Smooth muscle cell of the brain vasculature (primary cell): ENCODE measurements at regions not wholly inside any gene's neighbourhood (a gene's known extent, or its start where the extent isn't known, plus 50 kb on each side); places are given as distances from the start of the nearest gene placed in this dataset.

ENCODE experiments used
- DNase-seq: peaks from one replicate; pipeline ENCODE4 v3.0.0-alpha.2; 2012; ENCODE audit warnings: low read depth, low spot score

DNA sequence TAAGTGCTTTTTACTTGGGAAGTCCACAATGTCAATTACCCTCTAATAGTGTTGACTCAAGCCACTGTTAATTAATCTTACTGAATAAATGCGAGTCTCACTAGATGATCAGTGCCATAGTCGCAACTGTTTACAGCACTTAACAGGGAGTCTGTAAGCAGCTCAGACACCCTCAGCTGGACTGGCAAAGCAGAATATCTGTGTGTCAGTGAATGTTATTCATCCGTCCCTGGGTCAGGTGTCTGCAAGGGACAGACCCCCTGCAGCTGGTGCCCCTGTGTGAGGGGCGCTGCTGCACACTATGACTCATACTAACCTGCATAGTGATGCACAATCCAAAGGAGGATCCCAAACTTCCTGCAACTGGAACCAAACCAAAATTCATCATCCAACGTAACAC lies 306.5 kb downstream of the HHIPL2 start:
- no peak for DNase-seq

DNA sequence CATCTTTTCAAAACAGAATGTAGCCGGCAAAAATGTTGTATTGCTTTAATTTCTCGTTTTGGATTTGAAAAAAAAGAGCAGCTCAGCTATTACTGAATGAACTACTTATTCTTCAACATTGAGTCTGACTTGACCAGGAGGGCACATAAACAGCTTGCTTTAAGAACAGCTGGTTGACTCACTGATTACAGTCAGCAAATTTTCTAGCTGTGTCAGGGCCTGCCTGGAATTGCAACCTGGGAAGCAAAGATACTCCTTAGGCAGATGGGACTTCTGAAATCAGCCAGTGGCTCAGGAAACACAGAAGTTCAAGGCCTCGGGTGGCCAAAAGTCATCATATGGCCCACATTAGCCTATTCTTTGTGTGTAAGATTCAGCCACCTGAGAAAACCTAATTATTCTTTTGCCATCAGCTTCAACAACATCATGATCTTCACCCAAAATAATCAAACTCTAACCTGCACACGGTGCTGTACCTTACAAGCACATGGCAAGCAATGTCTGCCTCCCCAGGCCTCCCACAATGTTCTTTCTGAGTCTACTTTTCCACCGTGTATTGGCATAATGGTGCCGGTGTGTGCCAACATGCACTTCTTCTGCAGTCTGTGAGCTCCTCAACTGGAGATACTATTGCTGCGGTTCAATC lies 307.2 kb downstream of the HHIPL2 start:
- no peak for DNase-seq

DNA sequence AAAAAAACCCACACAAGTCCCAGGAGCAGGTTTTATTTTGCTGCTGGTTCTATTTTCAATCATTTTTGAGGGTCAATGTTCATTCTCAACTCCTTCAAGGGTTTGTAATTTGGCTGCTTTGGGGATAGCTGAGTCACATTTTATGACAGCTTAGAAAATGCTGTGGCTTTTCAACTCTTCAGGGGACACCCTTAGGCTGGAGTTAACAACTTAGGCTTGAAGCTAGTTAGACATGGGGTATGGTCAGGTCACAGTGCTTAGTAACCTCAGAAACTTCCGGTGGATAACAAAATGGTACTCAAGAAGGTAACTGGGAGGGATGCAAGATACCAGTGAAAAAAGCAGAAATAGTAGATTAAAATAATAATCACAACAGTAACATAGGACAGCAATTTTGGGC lies 308.8 kb downstream of the HHIPL2 start:
- no peak for DNase-seq

GRCh38 chr1:222234351-222234750 lies 313.6 kb downstream of the HHIPL2 start:
- no peak for DNase-seq

- DNase-seq = no peak
Measured at GRCh38 chr1:222233444-222234158, 314.3 kb downstream of the HHIPL2 start.

GRCh38 chr1:222232842-222233241 lies 315.1 kb downstream of the HHIPL2 start:
- DNase-seq = no peak

DNA sequence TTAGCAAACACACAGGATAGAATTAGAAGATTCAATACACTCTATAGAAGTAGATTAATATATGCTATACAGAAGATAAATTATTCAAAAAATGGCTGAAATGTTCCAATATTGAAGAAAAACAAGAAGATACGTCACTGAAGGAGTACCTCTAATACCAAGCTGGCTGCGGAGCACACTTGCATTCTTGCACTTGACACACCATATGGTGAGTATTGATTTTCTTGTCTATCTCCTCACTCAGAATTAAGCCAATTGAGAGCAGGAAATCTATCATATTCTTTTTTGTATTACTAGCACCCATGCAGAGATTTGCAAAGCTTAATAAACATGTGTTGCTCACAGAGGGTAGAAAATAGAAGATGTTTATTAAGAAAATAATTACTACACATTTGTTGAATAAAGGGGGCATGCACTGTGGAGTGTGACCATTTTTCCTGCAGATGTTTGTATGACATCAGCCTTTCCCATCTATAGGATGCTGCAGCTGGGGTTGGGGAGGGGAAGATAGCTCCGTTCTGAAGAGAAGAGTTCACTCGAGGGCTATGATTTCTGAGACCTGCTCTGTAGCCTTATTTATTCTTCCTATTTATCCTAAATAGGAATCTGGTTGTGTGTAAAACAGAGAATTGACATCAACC lies 318.1 kb downstream of the HHIPL2 start:
- DNase-seq = no peak

DNA sequence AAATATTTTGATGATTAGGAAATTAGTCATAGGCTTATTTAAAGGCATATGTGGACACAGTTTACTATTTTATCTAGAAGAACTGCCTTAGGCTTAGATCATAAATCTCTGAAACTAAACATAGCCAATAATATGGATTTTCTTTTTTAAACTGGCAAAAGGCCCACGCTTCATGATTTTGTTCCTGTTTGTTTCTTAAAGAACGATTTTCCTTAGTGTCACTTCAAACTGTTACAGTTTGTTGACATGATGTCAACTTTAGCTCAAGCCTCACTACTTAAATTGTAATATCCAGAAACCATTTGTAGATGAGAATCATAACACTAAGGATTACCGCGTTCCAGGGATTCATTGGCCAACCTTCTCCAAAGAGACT lies 322.6 kb downstream of the HHIPL2 start:
- DNase-seq = no peak

- no peak for DNase-seq
Measured at GRCh38 chr1:222224636-222225315, 323.1 kb downstream of the HHIPL2 start.

- no peak for DNase-seq
Measured at GRCh38 chr1:222224156-222224555, 323.7 kb downstream of the HHIPL2 start.

DNA sequence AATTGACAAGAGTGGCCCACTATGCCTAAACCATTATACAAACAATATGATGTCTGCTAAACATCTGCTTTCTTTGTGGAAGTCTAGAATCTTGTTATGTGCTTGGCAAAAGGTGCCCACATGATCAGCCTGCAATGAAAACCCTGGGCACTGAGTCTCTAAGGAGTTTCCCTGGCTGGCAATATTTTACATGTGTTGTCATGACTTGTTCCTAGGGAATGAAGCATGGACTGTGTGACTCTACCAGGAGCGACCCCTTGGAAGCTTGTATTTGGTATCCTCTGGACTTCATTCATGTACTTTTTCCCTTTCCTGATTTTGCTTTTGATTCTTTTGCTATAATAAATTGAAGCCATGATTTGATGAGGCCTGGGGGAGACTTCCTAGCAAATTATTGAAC lies 324.9 kb downstream of the HHIPL2 start:
- DNase-seq = no peak

DNA sequence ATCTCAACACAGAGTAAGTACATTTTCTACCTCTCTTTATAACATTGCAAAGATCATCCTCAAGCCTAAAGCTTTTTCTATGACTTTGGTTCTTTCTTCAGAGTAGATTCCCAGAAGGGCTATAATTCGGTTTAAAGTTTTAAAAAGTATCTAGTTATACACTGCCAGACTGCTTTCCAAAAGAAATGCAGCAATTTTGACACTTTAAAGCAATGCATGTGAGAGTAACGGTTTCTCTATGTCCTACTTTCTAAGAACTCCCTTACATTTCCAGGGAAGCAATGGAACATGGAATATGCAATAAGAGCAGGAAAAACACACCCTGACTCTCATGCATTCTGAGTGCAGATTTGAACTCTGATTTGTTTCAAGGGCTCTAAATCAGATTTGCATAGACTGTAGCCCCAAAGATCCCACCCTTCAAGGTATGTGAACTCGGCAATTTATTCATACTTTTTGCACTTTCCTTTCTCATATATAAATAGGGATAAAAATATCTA lies 331.6 kb downstream of the HHIPL2 start:
- DNase-seq = no peak

DNA sequence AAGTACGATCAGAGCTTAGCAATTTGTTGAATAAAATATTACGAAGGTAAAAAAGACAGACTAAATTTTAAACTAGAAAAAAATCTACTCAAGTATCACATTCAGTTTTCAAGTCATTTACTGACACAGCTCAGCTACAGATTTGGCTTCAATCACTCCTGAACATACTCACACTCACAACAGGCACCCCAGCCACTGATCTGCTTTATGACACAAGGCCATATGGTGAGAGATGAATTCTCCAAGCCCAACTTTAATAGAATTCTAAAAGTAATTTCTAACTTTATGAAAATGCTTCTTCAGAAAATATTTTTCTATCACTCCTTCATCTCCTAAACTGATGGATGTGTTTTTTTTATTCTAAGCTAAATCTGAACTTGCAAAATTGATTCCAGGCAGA lies 337.1 kb downstream of the HHIPL2 start:
- DNase-seq = no peak

DNA sequence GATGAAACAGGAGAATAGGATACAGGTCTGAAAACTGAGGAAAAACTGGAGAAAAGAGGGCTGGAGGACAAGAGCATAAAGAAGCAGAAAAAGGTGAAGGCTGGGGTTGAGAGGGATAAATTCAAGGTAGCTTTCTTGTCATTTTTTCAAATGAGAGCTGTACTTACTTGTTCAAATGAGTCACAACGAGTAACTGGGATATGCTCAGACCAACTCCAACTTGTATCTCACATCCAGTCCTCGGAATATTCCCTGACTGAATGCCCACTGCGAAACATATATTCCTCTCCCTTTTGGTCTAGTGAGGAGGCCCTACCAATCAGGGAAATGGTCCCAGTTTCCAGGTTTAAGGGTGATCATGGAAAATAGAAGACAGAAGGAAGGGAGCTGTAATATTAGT lies 343.4 kb downstream of the HHIPL2 start:
- no peak for DNase-seq

DNA sequence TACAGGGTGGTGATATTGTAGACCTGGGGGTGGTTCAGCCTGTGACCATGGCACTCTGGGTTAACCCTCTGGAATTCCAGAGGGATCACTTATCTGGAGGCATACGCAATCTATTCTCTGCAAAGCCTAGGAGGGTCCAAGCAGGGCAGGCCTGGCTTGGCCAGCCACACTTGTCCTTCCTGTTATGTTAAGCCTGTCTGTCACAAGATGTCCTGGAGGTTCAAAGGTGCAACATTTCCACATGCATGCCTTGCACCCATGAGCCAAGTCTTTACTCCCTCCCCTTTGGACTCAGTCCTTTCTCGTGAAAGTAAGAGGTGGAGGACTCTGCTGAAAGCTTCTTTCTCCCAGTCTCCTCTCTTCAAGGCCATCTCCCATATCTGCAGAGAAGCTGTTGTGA lies 345.1 kb downstream of the HHIPL2 start:
- DNase-seq = no peak

DNA sequence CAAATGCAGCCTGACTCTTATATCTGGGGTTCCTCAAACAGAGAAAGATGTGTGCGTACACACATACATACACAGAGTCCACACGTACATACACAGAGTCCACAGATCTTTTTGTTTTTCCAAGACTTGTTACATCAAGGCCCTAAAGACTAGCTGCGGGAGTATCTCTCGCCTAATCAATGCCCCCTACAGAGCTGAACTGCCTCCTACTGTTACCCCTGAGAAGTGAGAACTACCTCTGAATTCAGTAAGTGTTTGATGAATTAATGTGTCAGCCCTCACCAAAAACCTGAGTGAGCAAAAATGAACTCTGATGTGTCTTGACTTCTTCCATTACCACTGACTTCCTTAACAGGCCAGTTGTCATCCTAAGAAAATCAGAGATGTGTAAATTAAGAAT lies 351.2 kb downstream of the HHIPL2 start:
- DNase-seq = no peak

DNA sequence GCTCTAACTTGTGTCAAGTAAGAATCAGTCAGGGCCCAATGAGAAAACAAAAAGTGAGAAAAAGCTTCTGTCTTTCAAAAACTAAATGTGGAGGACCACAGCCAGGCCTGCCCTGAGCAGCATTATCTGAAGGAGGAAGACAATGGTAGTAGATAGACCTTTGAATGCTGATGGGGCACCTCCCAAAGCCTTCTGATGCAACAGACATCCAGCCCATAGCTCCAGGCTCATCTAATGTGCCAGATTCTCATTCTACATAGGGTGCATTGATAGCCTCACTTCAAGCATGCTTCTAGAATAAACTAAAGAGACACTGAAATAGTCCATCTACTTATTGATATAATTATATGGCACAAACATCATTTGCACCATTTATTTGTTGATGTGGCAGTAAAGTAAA lies 351.6 kb downstream of the HHIPL2 start:
- DNase-seq = no peak

DNA sequence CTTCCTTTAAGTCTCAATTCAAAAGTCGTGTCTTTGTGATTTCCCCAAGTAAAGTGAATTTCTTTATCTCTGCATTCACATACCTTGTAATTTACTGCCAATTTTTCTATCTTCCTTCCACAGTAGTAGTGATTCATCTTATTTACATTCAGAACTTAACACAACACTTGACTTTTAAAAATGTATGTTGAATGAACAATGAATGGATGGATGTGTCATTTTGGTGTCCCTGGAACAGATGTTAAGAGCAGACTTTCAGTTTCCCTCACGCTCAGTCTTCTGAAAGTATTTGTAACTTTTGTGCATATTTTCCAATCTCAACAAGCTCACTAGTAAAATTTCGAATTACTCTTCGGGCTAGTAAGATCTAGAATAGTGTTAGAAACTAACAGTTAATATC lies 352.0 kb downstream of the HHIPL2 start:
- no peak for DNase-seq

DNA sequence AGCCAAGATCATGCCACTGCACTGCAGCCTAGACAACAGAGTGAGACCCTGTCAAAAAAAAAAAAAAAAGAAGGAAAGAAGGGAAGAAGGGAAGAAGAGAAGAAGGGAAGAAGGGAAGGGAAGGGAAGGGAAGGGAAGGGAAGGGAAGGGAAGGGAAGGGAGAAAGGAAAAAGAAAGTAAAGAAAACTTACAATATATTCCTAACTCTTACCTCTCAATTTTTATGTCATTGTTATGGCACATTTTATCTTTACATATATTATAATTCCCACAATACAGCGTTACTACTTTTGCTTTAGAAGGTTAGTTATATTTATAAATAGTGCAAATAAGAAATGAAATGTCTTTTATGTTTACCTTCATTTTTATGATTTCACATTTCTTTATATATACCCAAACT lies 358.7 kb downstream of the HHIPL2 start:
- DNase-seq = no peak

DNA sequence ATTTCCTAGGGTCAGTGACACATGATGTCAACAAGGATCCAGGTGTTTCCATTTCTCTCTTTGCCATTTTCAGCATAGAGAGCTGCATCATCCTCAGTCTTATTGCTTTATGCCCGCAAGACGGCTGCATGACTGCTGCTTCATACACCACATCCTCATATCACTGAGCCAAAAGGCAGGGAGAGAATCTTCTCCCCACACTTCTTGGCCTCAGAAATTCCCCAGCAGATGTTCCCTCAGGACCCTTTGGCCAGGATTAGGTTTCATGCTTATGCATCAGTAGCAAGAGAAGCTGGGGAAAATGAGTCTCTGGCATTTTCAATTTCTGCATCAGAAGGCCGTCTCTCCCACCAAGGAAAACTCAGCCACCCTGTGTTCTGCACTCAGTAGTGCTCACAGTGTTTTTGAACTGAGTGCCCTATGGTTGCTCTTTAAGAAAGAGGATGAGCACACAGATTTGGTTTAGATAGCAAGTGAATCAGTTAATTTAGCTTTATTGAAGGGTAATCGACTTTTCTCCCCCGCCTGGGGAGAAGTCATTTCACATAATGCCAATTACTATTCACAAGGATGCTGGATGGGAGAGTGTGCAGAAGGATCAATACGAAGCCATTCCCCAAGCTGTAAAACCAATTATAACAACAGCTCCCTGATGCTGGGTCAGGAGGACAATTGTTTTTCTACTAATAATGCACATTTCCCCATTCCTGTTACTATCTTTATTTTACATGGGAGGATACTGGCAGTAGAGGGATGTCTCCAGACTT lies 360.2 kb downstream of the HHIPL2 start:
- no peak for DNase-seq

DNA sequence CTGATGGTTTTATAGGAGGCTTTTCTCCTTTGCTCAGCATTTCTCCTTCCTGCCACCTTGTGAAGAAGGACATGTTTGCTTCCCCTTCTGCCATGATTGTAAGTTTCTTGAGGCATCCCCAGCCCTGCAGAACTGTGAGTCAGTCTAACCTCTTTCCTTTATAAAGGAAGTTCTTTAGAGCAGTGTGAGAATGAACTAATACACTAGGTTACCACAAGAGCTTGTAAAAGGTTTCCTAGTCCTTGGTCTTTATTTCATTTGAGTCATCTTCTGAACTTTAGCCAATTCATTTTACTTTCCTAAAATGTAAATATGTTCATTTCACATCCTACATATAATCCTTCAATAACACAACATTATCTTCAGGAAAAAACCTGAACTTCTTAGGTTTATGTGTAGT lies 365.3 kb downstream of the HHIPL2 start:
- DNase-seq = no peak

GRCh38 chr1:222181191-222181590 lies 366.7 kb downstream of the HHIPL2 start:
- DNase-seq = no peak
